GM11168 (cell line): ENCODE measurements at regions not wholly inside any gene's neighbourhood (a gene's known extent, or its start where the extent isn't known, plus 50 kb on each side); places are given as distances from the start of the nearest gene placed in this dataset.

ENCODE experiments used
- in situ Hi-C: fragments of 300-500 bp; cut with MboI; formaldehyde crosslinking; loops from one replicate; pipeline ENCODE4 v1.12.0; 2022; ENCODE audit warnings: low sequenced_read_pairs; ENCODE audit not compliant: unreplicated experiment

DNA sequence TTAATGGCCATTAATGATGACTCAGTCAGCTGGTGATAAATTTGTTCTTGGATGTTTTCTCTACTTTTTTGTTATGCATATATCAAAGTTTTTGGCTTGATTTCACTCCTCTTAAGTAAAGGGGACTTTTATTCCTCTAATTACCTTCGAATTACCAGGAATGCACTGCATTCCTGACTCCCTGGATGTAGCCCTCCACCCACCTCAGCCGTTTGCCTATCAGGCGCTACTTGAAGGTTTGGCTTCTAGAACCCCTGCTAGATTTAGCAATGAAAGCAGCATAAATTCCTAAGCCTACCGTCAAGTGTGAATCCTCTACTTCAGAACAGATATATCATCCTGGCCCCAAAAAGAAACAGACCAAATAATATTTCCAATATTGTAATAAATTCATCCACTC is 387.8 kb upstream of the ADGRL2 start:
- in situ Hi-C loops = no loop called here

GRCh38 chr1:81410941-81411340 is 389.8 kb upstream of the ADGRL2 start:
- in situ Hi-C loops = no loop called here

DNA sequence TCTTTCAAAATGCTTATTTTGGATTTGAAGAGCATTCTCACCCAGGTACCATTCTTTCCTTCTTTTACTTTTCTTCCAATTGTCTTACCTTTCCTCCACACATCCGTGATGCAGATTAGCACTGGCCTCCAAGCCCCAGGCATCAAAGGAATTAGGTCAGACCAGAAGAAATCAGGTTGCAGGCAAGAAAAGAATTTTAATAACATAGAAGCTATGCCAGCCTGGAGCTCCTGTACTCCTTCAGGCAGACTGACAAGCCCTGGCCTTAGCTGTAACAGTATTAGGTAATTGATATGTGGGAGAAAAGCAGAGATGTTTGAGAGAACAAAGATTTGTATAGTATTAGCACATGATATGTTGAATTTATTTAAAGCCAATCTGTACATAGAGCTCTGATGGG is 390.4 kb upstream of the ADGRL2 start:
- in situ Hi-C loops = no loop called here

DNA sequence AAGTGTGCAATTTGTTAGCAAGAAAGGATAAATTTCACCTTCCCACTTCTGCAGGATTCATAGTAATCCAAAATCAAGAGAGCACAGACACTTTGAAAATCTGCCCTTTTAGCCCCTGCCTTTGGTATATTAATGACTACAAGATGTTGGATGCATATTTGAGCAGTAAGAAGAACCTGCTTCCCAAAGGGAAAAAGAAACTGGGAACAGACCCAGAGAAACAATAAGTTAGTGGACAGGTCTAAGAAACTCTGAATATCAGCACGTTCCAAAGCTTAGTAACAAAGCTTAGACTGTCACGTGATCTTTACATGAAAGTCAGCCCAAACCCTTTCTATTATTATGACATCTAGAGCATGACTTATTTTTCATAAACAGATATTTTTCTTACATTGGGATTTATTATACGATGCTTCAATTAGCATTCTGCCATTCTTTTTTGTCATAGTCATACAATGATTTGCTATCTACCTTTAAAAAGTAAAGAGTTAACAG is 390.9 kb upstream of the ADGRL2 start:
- in situ Hi-C loops = no loop called here

- in situ Hi-C loops = no loop called here
Measured at GRCh38 chr1:81409262-81409661, 391.5 kb upstream of the ADGRL2 start.

DNA sequence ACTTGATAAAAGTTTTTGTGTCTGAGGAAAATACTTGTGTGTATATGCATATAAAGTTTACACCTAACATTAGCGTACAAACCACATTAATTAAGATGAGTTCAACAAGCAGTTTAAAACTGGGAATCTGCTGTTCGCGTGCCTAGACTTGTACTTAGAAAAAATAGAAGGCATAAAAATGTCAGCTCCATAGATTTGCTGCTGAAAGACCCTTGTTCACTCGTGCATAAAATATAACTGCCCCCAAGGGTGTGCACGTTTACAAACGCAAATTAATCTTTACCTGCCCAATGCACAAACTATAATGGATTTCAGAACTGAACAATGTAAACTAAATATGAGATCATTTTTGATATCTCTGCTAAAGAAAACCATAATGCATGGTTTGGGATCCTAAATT is 392.3 kb upstream of the ADGRL2 start:
- in situ Hi-C loops = no loop called here

- in situ Hi-C loops = no loop called here
Measured at GRCh38 chr1:81407000-81407821, 393.5 kb upstream of the ADGRL2 start.

GRCh38 chr1:81406292-81406999 is 394.3 kb upstream of the ADGRL2 start:
- in situ Hi-C loops = no loop called here

GRCh38 chr1:81398041-81398440 is 402.7 kb upstream of the ADGRL2 start:
- in situ Hi-C loops = no loop called here

- in situ Hi-C loops = no loop called here
Measured at GRCh38 chr1:81392526-81393226, 408.1 kb upstream of the ADGRL2 start.

DNA sequence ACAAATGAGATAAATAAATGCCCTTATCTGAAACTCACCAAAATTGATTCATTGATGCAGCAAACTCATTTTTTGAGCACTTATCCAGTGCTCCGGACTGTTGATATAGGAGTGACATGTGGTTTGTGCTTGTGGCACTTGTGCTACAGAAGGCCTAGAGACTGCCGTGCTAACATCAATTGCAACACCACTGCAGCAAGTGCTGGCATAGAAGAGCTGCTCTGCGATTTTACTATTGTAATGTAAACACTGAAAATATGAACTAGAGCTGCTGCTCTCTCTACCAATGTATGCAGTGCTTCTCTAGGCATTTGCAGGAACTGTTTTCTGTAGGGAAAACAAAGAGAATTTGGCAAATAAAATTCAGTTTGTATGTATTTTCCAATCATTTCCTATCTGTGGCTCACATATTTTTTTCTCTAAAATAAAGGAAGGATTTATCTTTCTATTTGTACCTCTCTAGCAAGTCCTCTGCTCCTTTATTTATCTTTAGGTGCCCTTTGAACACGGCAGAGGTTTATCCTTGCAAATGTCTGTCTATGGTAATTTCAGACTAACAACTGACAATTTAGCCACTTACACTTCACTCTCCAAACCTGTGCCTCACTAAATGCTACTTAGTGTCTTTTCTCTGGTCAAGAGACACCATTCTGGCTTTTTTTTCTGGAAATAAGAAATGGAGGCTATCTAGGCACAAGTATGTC is 409.5 kb upstream of the ADGRL2 start:
- in situ Hi-C loops = no loop called here

DNA sequence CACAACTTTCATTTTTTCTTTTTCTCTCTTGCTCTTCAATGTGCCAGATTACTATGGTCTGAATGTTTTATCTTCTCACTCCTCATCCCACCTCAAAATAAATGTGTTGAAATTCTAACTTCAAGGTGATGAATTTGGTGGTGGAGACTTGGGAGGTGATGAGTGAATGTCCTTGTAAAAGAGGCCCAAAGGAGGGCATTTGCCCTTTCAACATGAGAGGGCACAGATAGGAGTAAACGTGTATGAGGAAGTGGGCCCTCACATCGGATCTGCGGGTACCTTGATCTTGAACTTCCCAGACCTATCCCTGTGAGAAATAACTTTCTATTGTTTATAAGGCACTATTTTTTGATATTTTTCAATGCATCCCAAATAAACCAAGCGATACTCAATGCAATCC is 412.3 kb upstream of the ADGRL2 start:
- in situ Hi-C loops = no loop called here

- in situ Hi-C loops = no loop called here
Measured at GRCh38 chr1:81387446-81387845, 413.3 kb upstream of the ADGRL2 start.

DNA sequence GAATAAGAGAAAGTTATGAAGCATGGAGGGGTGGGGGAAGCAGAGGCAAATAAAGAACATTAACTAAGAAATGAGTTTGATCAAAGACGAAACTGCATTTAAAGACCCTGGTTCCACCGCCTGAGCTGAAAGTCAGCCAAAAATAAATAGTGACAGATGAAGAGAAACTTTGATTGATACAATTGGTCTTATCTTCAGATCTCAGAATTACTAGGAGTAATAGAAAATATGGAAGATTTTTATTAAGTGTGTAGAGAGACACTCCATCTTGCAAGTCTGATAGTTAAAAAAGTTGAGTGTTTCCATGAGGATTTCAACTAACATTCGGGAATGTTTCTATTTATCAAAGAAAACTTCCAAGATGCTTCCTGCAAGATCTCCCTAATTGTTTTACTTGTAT is 418.2 kb upstream of the ADGRL2 start:
- in situ Hi-C loops = no loop called here

GRCh38 chr1:81381881-81382280 is 418.9 kb upstream of the ADGRL2 start:
- in situ Hi-C loops = no loop called here

DNA sequence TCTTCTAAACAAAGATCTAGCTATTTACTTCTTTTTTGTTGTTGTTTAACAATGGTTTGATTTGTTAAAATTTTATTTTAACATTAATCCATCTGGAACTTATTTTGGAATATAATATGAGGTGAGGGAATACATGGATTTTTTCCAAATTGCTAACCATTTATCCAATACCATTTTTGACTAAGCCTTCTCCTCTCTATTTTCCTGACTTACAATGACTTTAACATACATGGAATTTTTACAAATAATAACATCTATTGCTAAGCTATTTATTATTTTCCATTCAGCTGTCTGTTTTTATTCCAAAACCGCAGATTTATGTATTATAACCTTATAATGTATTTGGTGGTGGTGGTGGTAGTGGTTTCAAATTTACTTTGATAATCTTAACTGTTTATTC is 420.3 kb upstream of the ADGRL2 start:
- in situ Hi-C loops = no loop called here

GRCh38 chr1:81379430-81379829 is 421.3 kb upstream of the ADGRL2 start:
- in situ Hi-C loops = no loop called here

DNA sequence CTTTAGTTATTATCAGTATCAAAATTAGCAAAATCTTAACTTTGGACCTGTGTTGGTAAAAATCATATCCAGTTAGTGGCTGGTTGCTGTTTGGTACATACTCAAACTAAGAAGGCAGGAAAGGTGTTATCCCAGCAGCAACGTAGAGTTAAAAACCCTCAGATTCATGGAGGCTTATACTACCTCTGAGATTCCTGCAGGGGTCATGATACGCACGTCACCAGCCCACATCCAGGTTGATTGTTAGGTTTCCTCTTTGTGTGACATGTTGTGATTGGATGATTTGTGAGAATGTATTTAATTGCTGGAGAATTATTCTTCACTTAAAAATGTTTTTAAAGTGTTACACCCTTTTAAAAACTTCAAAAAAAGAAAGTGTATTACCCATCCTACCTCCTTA is 423.3 kb upstream of the ADGRL2 start:
- in situ Hi-C loops = no loop called here

DNA sequence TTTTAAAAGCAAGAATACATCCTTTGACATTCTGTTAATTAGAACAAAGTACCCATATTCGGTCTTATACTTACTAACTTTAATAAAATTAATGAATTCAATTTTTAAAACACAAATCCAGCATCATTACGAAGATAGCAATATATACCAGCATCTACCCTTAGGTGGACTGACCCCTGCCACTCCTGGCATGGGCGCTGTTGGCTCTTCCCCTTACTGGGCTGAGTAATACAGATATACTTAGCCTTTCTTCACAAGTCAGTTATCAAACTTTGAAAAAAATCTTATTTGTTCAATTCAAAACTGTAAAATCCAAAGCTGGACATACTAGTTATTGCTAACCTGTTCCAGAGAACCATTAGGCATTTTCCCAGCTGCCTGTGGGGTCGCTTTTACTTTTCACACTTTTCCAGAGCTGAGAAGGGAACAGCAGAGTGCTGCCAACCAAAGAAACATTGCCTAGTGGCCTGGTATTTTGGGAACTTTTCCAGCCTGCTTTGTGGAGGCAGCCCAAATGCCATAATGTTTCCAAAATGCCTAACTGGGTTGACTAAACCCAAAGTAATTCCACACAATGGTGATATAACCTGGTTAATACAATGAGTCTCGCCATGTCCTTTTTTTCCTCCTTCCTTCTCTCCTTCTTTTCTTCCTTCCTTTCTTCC is 424.7 kb upstream of the ADGRL2 start:
- in situ Hi-C loops = no loop called here

- in situ Hi-C loops = no loop called here
Measured at GRCh38 chr1:81374481-81374880, 426.3 kb upstream of the ADGRL2 start.
